ENCODE measurements at regions not wholly inside any gene's neighbourhood (a gene's known extent, or its start where the extent isn't known, plus 50 kb on each side); places are given as distances from the start of the nearest gene placed in this dataset.

- no peak for DNase-seq (ENCODE audit: low spot score)
- WGBS, result 89% methylated on average over 12 of the region's 12 CpGs
- Histone ChIP-seq H3K9ac (ENCODE audit: low read depth in 1 of 2, low read length in 2 of 2) (no peak overlapping the region), H3K27ac (ENCODE audit: low read depth in 1 of 2, low read length in 2 of 2) (no peak overlapping the region), H3K4me3 (ENCODE audit: low read depth in 1 of 3, low read length in 3 of 3) (no peak overlapping the region), H3K36me3 (ENCODE audit: control insufficient read depth in 4 of 4, insufficient read depth in 3 of 4, low read depth in 1 of 4, low read length in 3 of 4) (no peaks in the 10 kb centered on the region), H3K27me3 (ENCODE audit: control insufficient read depth in 4 of 4, insufficient read depth in 4 of 4, low read length in 3 of 4) (peaks cover 0 to 3% (median 0%) of the 10 kb centered on the region in 4 donors), H3K4me1 (ENCODE audit: control insufficient read depth in 4 of 4, insufficient read depth in 4 of 4, low read length in 3 of 4) (no peaks in the 10 kb centered on the region), H3K9me3 (ENCODE audit: control insufficient read depth in 4 of 4, low read length in 3 of 4) (no peaks in the 10 kb centered on the region)
- TF ChIP-seq JUND (IDR thresholded peaks at IDR 0.05), result no peak
- no peak for TF ChIP-seq NR2F2 (IDR thresholded peaks at IDR 0.05)
- TF ChIP-seq HNF4A (conservative IDR thresholded peaks at IDR 0.05), result no peak
- no peak for TF ChIP-seq MAX (IDR thresholded peaks at IDR 0.05)
Observed at GRCh38 chr9:88672874-88673689, 138.1 kb downstream of the NXNL2 start.

DNA sequence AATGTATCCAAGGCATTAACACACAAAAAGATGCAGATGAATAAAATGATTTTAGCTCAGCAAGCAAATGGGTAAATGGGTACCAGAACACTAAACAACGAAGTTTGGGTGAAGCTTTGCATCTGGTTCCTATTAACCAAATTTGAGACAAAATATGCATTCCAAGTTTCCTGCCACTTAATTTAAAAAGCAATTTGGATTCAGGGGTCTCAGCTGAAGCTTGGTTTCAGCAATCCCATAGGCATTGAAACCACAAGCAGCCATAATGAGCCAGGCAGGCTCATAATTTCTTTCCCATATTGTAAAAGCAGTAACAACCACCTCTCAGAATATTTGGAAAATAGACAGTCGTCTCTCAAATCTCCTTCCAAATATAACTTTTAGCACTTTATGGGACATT is 138.9 kb downstream of the NXNL2 start:
- TF ChIP-seq ATF3 (IDR thresholded peaks at IDR 0.05), result no peak
- no peak for TF ChIP-seq HNF4A (conservative IDR thresholded peaks at IDR 0.05)
- TF ChIP-seq SP1 (IDR thresholded peaks at IDR 0.05), result no peak
- no peak for TF ChIP-seq TAF1 (conservative IDR thresholded peaks at IDR 0.05)
- no peak for TF ChIP-seq MAX (IDR thresholded peaks at IDR 0.05)
- TF ChIP-seq GABPA (IDR thresholded peaks at IDR 0.05 in 1 of 2, conservative IDR thresholded peaks at IDR 0.05 in 1 of 2), result no peak
- TF ChIP-seq FOXA1 (IDR thresholded peaks at IDR 0.05), result no peak
- no peak for TF ChIP-seq ZBTB33 (IDR thresholded peaks at IDR 0.05)
- no peak for TF ChIP-seq YY1 (IDR thresholded peaks at IDR 0.05)
- TF ChIP-seq RAD21 (IDR thresholded peaks at IDR 0.05), result no peak
- no peak for TF ChIP-seq REST (IDR thresholded peaks at IDR 0.05)
- no peak for TF ChIP-seq HNF4G (IDR thresholded peaks at IDR 0.05)
- TF ChIP-seq JUND (IDR thresholded peaks at IDR 0.05), result no peak
- TF ChIP-seq EGR1 (IDR thresholded peaks at IDR 0.05; ENCODE audit: low read depth in 2 of 2), result no peak
- TF ChIP-seq FOXA2 (IDR thresholded peaks at IDR 0.05), result no peak
- no peak for TF ChIP-seq CTCF (IDR thresholded peaks at IDR 0.05; ENCODE audit: low read depth, low read length, missing input control)
- no peak overlapping the region for H3K4me3 ChIP-seq (ENCODE audit: low read depth in 1 of 3, low read length in 3 of 3)
- H3K27ac ChIP-seq (ENCODE audit: low read depth in 1 of 2, low read length in 2 of 2), result no peak overlapping the region
- DNase-seq (ENCODE audit: low spot score), result no peak
- peaks cover 0 to 3% (median 0%) of the 10 kb centered on the region in 4 donors for H3K27me3 ChIP-seq (ENCODE audit: control insufficient read depth in 4 of 4, insufficient read depth in 4 of 4, low read length in 3 of 4)
- H3K9ac ChIP-seq (ENCODE audit: low read depth in 1 of 2, low read length in 2 of 2), result no peak overlapping the region
- no peaks in the 10 kb centered on the region for H3K9me3 ChIP-seq (ENCODE audit: control insufficient read depth in 4 of 4, low read length in 3 of 4)
- 86% methylated on average over 2 of the region's 2 CpGs for WGBS
- H3K36me3 ChIP-seq (ENCODE audit: control insufficient read depth in 4 of 4, insufficient read depth in 3 of 4, low read depth in 1 of 4, low read length in 3 of 4), result no peaks in the 10 kb centered on the region
- H3K4me1 ChIP-seq (ENCODE audit: control insufficient read depth in 4 of 4, insufficient read depth in 4 of 4, low read length in 3 of 4), result no peaks in the 10 kb centered on the region

Data from liver (tissue), 8 donors.